NB4 (cell line): ENCODE measurements at regions not wholly inside any gene's neighbourhood (a gene's known extent, or its start where the extent isn't known, plus 50 kb on each side); places are given as distances from the start of the nearest gene placed in this dataset.

Experiments
- DNase-seq: peaks from one replicate; pipeline ENCODE4 v3.0.0; 2010; ENCODE audit warnings: low read depth
- H3K4me3 ChIP-seq: one replicate; pipeline ENCODE4 v1.5.1; 2011; ENCODE audit warnings: mild to moderate bottlenecking, low read depth, low read length, moderate library complexity
- MYC ChIP-seq: IDR thresholded peaks from 2 replicates; pipeline ENCODE4 v1.6.1; 2011; ENCODE audit warnings: low read depth, low read length
- POLR2A ChIP-seq: IDR thresholded peaks from 2 replicates; pipeline ENCODE4 v1.6.1; 2011; ENCODE audit warnings: mild to moderate bottlenecking; ENCODE audit not compliant: insufficient read length; ENCODE audit errors: extremely low read depth
- TF ChIP-seq, protein P1 (sequence below): IDR thresholded peaks from one replicate; pipeline ENCODE4 v1.5.1; 2012; ENCODE audit warnings: low read depth, low read length
- TF ChIP-seq, protein P2 (sequence below): IDR thresholded peaks from 2 replicates; pipeline ENCODE4 v1.6.1; 2011; ENCODE audit warnings: low read depth, low read length

DNA sequence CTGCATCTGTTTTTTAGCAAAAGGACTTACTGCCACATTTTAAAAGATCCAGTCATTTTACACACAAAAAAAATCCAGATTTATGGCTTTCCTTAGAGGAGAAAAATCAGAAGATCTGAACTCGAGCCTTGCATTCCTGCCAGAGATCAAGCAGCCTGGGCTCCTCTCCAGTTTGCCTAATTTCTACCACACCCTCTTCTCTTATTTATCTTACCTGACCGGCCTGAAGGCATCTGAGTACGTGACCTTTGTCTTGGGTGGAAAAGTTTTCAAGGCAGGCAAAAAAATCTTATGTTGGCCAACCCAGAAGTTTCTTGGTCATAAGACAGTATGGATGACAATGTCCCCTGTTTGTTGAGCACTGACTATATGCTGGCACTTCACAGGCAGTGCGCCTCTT, 60.3 kb downstream of the CHRD start:
- no peak for DNase-seq
- TF ChIP-seq, protein P1, sequence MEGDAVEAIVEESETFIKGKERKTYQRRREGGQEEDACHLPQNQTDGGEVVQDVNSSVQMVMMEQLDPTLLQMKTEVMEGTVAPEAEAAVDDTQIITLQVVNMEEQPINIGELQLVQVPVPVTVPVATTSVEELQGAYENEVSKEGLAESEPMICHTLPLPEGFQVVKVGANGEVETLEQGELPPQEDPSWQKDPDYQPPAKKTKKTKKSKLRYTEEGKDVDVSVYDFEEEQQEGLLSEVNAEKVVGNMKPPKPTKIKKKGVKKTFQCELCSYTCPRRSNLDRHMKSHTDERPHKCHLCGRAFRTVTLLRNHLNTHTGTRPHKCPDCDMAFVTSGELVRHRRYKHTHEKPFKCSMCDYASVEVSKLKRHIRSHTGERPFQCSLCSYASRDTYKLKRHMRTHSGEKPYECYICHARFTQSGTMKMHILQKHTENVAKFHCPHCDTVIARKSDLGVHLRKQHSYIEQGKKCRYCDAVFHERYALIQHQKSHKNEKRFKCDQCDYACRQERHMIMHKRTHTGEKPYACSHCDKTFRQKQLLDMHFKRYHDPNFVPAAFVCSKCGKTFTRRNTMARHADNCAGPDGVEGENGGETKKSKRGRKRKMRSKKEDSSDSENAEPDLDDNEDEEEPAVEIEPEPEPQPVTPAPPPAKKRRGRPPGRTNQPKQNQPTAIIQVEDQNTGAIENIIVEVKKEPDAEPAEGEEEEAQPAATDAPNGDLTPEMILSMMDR = no peak
- TF ChIP-seq, protein P2, sequence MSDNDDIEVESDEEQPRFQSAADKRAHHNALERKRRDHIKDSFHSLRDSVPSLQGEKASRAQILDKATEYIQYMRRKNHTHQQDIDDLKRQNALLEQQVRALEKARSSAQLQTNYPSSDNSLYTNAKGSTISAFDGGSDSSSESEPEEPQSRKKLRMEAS = no peak
- TF ChIP-seq POLR2A = no peak
- TF ChIP-seq MYC = no peak
- no peak overlapping the region for H3K4me3 ChIP-seq

DNA sequence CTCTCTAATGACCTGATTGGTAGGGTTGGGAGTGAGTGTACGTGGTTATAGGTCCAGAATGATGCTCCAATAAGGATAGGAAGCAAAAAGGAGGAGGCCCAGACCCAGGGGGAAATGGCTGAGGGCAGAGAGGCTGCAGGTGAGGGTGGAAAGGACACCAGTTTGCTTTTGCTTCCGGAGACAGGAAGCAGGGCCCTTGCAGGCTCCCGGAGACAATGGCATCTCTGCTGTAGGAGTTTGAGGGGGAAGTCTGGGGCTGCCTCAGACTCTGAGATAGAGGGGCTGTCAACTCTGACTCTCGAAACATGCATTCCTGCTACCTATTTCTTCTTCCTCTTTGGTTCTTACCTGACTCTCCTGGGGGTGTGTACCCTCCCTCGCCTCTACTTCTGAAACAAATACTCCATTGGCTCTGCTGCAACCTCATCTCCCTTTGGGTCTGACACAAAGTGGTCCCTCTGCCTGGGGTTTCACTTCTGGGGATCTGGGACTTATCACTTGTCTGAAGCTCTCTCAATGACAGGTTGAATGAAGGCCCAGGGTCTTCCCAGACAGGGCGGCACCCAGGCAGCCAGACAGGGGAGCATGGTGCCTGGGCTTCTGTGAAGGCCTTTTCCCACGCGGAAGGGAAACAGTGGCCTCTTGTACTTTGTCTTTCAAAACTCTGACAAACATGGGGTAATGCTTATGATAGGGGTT, 61.5 kb downstream of the CHRD start:
- H3K4me3 ChIP-seq = no peak overlapping the region
- DNase-seq = no peak
- TF ChIP-seq, protein P1 = no peak
- no peak for TF ChIP-seq MYC
- TF ChIP-seq, protein P2 = no peak
- no peak for TF ChIP-seq POLR2A

DNA sequence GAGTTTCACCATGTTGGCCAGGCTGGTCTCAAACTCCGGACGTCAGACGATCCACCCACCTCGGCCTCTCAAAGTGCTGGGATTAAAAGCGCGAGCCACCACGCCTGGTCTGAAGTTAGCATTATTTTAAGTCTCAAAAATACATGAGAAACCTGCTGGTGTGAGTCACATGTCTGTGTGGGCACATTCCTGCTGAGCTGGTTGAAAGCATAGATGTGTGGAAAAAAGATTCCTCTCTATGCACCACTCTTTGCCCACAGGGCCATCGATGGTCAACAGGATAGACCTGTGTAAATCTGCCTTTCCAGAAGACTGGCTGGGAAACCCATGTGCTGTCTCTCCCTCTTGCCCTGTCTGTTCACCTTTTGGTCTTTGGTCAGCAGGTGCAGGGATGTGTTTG, 63.5 kb downstream of the CHRD start:
- no peak for TF ChIP-seq POLR2A
- no peak for DNase-seq
- H3K4me3 ChIP-seq = no peak overlapping the region

DNA sequence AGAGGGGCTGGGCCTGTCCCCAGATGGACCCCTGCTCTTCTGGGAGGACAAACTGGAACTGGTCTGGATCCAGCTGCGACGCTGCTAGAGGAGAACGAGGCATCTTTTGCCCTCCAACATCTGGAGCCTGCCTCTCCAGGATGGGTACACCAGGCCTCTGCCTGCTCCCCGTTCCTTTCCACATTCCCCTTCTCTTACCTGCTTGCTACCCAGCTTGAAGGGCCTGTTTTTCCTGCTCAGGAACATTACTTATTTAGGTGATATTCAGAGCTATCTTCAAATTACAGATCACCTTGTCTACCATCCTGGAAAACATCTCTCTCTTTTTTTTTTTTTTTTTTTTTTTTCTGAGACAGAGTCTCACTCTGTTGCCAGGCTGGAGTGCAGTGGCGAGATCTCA, 64.0 kb downstream of the CHRD start:
- TF ChIP-seq MYC = no peak
- TF ChIP-seq, protein P1 = no peak
- TF ChIP-seq, protein P2 = no peak
- TF ChIP-seq POLR2A = no peak
- no peak for DNase-seq
- H3K4me3 ChIP-seq = no peak overlapping the region

DNA sequence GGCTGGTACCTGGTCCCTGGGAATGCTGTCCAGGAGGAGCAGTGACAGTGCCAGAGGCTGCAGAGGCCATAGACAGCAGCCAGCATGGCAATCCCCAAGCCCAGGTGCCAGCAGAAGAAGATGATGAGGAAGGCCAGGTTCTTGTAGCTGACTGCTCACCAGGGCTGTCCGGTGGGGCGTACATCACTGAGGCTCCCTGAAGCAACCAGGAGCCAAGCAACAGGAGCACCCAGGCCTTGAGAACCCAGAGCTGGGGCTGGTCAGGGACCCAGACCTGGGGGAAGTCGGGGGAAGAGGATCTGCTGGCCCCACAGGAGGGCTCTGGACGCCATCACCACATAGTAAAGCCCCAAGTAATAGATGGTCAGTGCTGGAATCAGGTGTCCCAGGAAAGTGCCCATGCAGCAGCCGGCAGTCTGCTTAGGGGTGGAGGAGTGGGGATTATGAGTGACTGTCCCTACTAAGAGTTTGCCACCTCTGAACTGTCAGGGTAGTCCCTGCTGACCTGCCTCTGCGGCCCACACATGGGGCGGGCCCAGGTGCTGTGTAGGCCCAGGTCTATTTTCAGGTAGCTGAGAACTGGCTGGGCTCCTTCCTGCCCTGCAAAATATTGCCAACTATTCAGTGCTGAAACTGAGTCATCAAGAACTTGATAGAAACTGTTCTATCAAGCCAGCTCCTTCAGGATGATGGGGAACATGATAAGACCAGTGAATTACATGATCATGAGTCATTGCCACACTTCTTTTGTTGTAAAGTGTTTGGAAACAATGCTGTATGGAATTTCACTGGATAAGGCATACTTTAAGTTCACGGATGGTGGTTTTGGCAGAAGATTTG, 68.7 kb downstream of the CHRD start:
- no peak overlapping the region for H3K4me3 ChIP-seq
- DNase-seq = no peak
- no peak for TF ChIP-seq MYC
- TF ChIP-seq, protein P2 = no peak

DNA sequence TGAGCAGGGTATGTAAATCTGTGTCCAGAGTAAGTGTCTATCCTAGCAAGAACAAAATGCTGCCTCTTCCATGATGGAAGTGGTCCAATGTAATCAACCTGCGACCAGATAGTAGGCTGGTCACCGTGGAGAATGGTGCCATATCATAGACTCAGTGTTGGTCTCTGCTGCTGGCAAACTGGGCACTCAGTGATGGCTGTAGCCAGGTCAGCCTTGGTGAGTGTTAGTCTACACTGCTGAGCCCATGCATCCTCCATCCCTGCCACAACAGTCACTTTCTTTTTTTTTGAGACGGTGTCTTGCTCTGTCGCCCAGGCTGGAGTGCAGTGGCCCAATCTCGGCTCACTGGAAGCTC, 69.3 kb downstream of the CHRD start:
- TF ChIP-seq, protein P1 = no peak
- TF ChIP-seq, protein P2 = no peak
- DNase-seq = no peak
- H3K4me3 ChIP-seq = no peak overlapping the region
